K562 (cell line): ENCODE measurements at regions not wholly inside any gene's neighbourhood (a gene's known extent, or its start where the extent isn't known, plus 50 kb on each side); places are given as distances from the start of the nearest gene placed in this dataset.

ENCODE experiments used
- ATAC-seq: fragments of 200-7000 bp; cut with Tn5 transposase; 3 replicates; pipeline ENCODE4 v1.9.1; 2020; ENCODE audit warnings: moderate library complexity
- BruUV-seq: library from RNA; stranded (reverse); fragments of 400-500 nt; replicated peaks from 2 replicates; lab custom pipeline; 2021; lab: Mats Ljungman, UMichigan
- CTCF ChIA-PET: fragments of 300-600 bp; formaldehyde crosslinking; extraction: SDS; loops from one replicate; lab custom pipeline; 2021; ENCODE audit warnings: low intra/inter-chr PET ratio; lab: Yijun Ruan, JAX
- POLR2A ChIA-PET: fragments of 300-600, 350-650 bp; sonication (Branson Sonifier 250); formaldehyde crosslinking; extraction: SDS; loops from one replicate; lab custom pipeline; 2021; ENCODE audit warnings: antibody characterized with exemption, inconsistent platforms; lab: Yijun Ruan, JAX
- DNase-seq, 4 experiments: peaks; one replicate each; pipeline versions ENCODE4 v3.0.0 to v3.0.0-alpha.2; 2011 to 2018; ENCODE audit warnings: low spot score in 3 of 4, mixed read lengths in 3 of 4; ENCODE audit errors: extremely low read depth in 1 of 4
- FAIRE-seq: peaks from 2 replicates; lab custom pipeline; 2011; peaks lifted over from hg19 to GRCh38; lab: Jason Lieb, UNC
- H2AFZ ChIP-seq: 2 replicates; pipeline ENCODE4 v1.6.0; 2011; ENCODE audit warnings: low read depth, low read length, control low read depth, inconsistent platforms
- H3K27ac ChIP-seq: fragments of 200-600 bp; 3 replicates; pipeline ENCODE4 v1.8.0; 2011; ENCODE audit warnings: low read depth, mild to moderate bottlenecking, control low read depth, inconsistent platforms, low read length, moderate library complexity, mixed read lengths; ENCODE audit errors: extremely low read depth
- H3K27me3 ChIP-seq, 2 experiments: fragments of 300-600 bp in 1 of 2; 2 replicates in 1 of 2; 3 replicates in 1 of 2; pipeline versions ENCODE4 v1.6.0 to v1.8.0; 2011; ENCODE audit warnings: inconsistent platforms in 2 of 2, low read length in 2 of 2, mild to moderate bottlenecking in 1 of 2, mixed read lengths in 1 of 2, moderate library complexity in 1 of 2; ENCODE audit not compliant: control insufficient read depth in 2 of 2, insufficient read depth in 2 of 2
- H3K36me3 ChIP-seq: fragments of 300-600 bp; 3 replicates; pipeline ENCODE4 v1.8.0; 2011; ENCODE audit warnings: mild to moderate bottlenecking, low read length, inconsistent platforms; ENCODE audit not compliant: control insufficient read depth, insufficient read depth
- H3K4me1 ChIP-seq, 2 experiments: fragments of 200-600 bp in 1 of 2; replicated peaks in 1 of 2; 2 replicates in 1 of 2; 3 replicates in 1 of 2; pipeline versions ENCODE4 v1.5.1 to v1.8.0; 2011; ENCODE audit warnings: inconsistent platforms in 2 of 2, low read length in 2 of 2, mild to moderate bottlenecking in 1 of 2, mixed read lengths in 1 of 2, moderate library complexity in 1 of 2; ENCODE audit not compliant: control insufficient read depth in 2 of 2, insufficient read depth in 2 of 2
- H3K4me2 ChIP-seq: 2 replicates; pipeline ENCODE4 v1.6.1; 2011; ENCODE audit warnings: low read length, control low read depth, inconsistent platforms, mixed read lengths; ENCODE audit not compliant: insufficient read depth
- H3K4me3 ChIP-seq: fragments of 200-600 bp; sonication (generic), shearing (Covaris generic); 2 replicates; pipeline ENCODE4 v1.5.1; 2016; ENCODE audit warnings: control low read depth, inconsistent platforms
- H3K79me2 ChIP-seq: fragments of 200-600 bp; 3 replicates; pipeline ENCODE4 v1.8.0; 2011; ENCODE audit warnings: low read length, inconsistent platforms; ENCODE audit not compliant: control insufficient read depth, insufficient read depth
- H3K9ac ChIP-seq, 2 experiments: 2 replicates each; pipeline versions ENCODE4 v1.6.0 to v1.6.1; 2011; ENCODE audit warnings: low read depth in 2 of 2, low read length in 2 of 2, control low read depth in 1 of 2, inconsistent platforms in 1 of 2, mild to moderate bottlenecking in 1 of 2, mixed read lengths in 1 of 2; ENCODE audit not compliant: insufficient read depth in 1 of 2
- H3K9me1 ChIP-seq: one replicate; pipeline ENCODE4 v1.6.0; 2011; ENCODE audit warnings: inconsistent platforms, mild to moderate bottlenecking, low read length, moderate library complexity; ENCODE audit not compliant: control insufficient read depth, insufficient read depth
- H3K9me3 ChIP-seq: replicated peaks from 2 replicates; pipeline ENCODE4 v1.5.1; 2011; ENCODE audit warnings: low read depth, low read length, inconsistent platforms; ENCODE audit not compliant: control insufficient read depth, insufficient read depth
- H4K20me1 ChIP-seq: replicated peaks from 2 replicates; pipeline ENCODE4 v1.6.1; 2011; ENCODE audit warnings: low read length, inconsistent platforms, mixed read lengths; ENCODE audit not compliant: control insufficient read depth, insufficient read depth
- ADNP ChIP-seq: fragments of 200-800 bp; sonication (Bioruptor generic); IDR thresholded peaks from 2 replicates; pipeline ENCODE4 v1.6.1; 2016; ENCODE audit warnings: missing genetic modification characterization, missing compliant biosample characterization
- POLR2B ChIP-seq: fragments of 450-650 bp; IDR thresholded peaks from 2 replicates; pipeline ENCODE4 v1.6.1; 2018; ENCODE audit warnings: low read depth; ENCODE audit not compliant: partially characterized antibody
- ZNF41 ChIP-seq: fragments of 250-450 bp; sonication (Bioruptor Pico); conservative IDR thresholded peaks from 2 replicates; pipeline ENCODE4 v1.4.0; 2020; ENCODE audit warnings: mild to moderate bottlenecking
- ZZZ3 ChIP-seq: fragments of 450-650 bp; IDR thresholded peaks from 2 replicates; pipeline ENCODE4 v1.6.1; 2016; ENCODE audit warnings: antibody characterized with exemption, mild to moderate bottlenecking, moderate library complexity
- whole genome bisulfite sequencing: fragments of 100-300 bp; shearing (Covaris generic); methylation state at CpG from one replicate; pipeline ENCODE4 v1.1.6; 2016; ENCODE audit warnings: low coverage, mixed read lengths; ENCODE audit not compliant: insufficient coverage; ENCODE audit errors: missing lambda C conversion rate; 5-methylcytosine and 5-hydroxymethylcytosine counted together
- in situ Hi-C: fragments of 300-500 bp; cut with MboI; formaldehyde crosslinking; loops from 4 replicates; pipeline ENCODE4 v1.15.0; 2018; ENCODE audit warnings: inconsistent platforms, mixed read lengths
- intact Hi-C: fragments of 100-400 bp; cut with micrococcal nuclease; formaldehyde crosslinking; loops from 2 replicates; pipeline ENCODE4 v1.14.2; 2022
- TF ChIP-seq, protein P1 (sequence below): fragments of 450-650 bp; IDR thresholded peaks from 2 replicates; pipeline ENCODE4 v1.6.1; 2016; ENCODE audit warnings: mild to moderate bottlenecking, moderate library complexity
- TF ChIP-seq, protein P2 (sequence below): fragments of 450-650 bp; conservative IDR thresholded peaks from 2 replicates; pipeline ENCODE4 v1.6.1; 2016; ENCODE audit warnings: missing genetic modification characterization, low read depth, mild to moderate bottlenecking, control low read depth, missing compliant biosample characterization
- TF ChIP-seq, protein P3 (sequence below): fragments of 250-450 bp; sonication (Bioruptor Pico); IDR thresholded peaks from 2 replicates; pipeline ENCODE4 v1.4.0; 2020; ENCODE audit warnings: borderline replicate concordance

DNA sequence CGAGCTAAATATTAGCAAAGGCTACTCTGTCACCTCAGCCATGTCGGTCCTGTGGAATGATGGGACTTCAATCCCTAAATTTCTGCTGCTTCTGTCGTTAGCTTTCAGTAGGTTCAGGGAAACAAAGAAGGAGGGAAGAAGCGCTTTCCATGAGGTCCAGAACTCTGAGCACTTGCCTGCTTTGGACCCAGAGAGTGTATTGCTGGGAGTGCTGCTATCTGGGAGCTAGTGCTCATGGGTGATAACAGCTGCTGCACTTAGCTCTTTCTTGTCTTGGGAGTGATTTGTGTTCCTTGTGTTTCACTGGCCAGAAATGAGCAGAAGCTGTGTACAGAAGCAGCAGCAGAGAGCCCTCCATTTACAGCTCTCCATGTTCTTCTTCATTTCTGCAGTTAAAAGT is 369.8 kb downstream of the DIPK2A start:
- FAIRE-seq (no peak), DNase-seq (no peak), ATAC-seq (no peak)
- Histone ChIP-seq H3K4me3 (no peak overlapping the region), H3K27me3 (no peaks in the 10 kb centered on the region), H3K9me3 (no peaks in the 10 kb centered on the region), H3K4me1 (no peaks in the 10 kb centered on the region), H3K79me2 (no peaks in the 10 kb centered on the region), H3K27ac (no peak overlapping the region), H2AFZ (no peak overlapping the region), H4K20me1 (no peaks in the 10 kb centered on the region), H3K9ac (no peak overlapping the region), H3K36me3 (no peaks in the 10 kb centered on the region), H3K9me1 (no peaks in the 10 kb centered on the region), H3K4me2 (no peak overlapping the region)
- in situ Hi-C loops = no loop called here
- 2% methylated on average over 3 of the region's 4 CpGs for WGBS
- ChIA-PET CTCF (no interaction called here), POLR2A (no interaction called here)
- BruUV-seq = no TSS peak
- intact Hi-C loops = no loop called here
- TF ChIP-seq ZNF41 (CRISPR knock-in tag) (no peak), ZZZ3 (no peak), ADNP (no peak), POLR2B (no peak)
- TF ChIP-seq, protein P1, sequence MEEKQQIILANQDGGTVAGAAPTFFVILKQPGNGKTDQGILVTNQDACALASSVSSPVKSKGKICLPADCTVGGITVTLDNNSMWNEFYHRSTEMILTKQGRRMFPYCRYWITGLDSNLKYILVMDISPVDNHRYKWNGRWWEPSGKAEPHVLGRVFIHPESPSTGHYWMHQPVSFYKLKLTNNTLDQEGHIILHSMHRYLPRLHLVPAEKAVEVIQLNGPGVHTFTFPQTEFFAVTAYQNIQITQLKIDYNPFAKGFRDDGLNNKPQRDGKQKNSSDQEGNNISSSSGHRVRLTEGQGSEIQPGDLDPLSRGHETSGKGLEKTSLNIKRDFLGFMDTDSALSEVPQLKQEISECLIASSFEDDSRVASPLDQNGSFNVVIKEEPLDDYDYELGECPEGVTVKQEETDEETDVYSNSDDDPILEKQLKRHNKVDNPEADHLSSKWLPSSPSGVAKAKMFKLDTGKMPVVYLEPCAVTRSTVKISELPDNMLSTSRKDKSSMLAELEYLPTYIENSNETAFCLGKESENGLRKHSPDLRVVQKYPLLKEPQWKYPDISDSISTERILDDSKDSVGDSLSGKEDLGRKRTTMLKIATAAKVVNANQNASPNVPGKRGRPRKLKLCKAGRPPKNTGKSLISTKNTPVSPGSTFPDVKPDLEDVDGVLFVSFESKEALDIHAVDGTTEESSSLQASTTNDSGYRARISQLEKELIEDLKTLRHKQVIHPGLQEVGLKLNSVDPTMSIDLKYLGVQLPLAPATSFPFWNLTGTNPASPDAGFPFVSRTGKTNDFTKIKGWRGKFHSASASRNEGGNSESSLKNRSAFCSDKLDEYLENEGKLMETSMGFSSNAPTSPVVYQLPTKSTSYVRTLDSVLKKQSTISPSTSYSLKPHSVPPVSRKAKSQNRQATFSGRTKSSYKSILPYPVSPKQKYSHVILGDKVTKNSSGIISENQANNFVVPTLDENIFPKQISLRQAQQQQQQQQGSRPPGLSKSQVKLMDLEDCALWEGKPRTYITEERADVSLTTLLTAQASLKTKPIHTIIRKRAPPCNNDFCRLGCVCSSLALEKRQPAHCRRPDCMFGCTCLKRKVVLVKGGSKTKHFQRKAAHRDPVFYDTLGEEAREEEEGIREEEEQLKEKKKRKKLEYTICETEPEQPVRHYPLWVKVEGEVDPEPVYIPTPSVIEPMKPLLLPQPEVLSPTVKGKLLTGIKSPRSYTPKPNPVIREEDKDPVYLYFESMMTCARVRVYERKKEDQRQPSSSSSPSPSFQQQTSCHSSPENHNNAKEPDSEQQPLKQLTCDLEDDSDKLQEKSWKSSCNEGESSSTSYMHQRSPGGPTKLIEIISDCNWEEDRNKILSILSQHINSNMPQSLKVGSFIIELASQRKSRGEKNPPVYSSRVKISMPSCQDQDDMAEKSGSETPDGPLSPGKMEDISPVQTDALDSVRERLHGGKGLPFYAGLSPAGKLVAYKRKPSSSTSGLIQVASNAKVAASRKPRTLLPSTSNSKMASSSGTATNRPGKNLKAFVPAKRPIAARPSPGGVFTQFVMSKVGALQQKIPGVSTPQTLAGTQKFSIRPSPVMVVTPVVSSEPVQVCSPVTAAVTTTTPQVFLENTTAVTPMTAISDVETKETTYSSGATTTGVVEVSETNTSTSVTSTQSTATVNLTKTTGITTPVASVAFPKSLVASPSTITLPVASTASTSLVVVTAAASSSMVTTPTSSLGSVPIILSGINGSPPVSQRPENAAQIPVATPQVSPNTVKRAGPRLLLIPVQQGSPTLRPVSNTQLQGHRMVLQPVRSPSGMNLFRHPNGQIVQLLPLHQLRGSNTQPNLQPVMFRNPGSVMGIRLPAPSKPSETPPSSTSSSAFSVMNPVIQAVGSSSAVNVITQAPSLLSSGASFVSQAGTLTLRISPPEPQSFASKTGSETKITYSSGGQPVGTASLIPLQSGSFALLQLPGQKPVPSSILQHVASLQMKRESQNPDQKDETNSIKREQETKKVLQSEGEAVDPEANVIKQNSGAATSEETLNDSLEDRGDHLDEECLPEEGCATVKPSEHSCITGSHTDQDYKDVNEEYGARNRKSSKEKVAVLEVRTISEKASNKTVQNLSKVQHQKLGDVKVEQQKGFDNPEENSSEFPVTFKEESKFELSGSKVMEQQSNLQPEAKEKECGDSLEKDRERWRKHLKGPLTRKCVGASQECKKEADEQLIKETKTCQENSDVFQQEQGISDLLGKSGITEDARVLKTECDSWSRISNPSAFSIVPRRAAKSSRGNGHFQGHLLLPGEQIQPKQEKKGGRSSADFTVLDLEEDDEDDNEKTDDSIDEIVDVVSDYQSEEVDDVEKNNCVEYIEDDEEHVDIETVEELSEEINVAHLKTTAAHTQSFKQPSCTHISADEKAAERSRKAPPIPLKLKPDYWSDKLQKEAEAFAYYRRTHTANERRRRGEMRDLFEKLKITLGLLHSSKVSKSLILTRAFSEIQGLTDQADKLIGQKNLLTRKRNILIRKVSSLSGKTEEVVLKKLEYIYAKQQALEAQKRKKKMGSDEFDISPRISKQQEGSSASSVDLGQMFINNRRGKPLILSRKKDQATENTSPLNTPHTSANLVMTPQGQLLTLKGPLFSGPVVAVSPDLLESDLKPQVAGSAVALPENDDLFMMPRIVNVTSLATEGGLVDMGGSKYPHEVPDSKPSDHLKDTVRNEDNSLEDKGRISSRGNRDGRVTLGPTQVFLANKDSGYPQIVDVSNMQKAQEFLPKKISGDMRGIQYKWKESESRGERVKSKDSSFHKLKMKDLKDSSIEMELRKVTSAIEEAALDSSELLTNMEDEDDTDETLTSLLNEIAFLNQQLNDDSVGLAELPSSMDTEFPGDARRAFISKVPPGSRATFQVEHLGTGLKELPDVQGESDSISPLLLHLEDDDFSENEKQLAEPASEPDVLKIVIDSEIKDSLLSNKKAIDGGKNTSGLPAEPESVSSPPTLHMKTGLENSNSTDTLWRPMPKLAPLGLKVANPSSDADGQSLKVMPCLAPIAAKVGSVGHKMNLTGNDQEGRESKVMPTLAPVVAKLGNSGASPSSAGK = no peak
- TF ChIP-seq, protein P2, sequence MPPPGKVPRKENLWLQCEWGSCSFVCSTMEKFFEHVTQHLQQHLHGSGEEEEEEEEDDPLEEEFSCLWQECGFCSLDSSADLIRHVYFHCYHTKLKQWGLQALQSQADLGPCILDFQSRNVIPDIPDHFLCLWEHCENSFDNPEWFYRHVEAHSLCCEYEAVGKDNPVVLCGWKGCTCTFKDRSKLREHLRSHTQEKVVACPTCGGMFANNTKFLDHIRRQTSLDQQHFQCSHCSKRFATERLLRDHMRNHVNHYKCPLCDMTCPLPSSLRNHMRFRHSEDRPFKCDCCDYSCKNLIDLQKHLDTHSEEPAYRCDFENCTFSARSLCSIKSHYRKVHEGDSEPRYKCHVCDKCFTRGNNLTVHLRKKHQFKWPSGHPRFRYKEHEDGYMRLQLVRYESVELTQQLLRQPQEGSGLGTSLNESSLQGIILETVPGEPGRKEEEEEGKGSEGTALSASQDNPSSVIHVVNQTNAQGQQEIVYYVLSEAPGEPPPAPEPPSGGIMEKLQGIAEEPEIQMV (tag) = no peak
- TF ChIP-seq, protein P3, sequence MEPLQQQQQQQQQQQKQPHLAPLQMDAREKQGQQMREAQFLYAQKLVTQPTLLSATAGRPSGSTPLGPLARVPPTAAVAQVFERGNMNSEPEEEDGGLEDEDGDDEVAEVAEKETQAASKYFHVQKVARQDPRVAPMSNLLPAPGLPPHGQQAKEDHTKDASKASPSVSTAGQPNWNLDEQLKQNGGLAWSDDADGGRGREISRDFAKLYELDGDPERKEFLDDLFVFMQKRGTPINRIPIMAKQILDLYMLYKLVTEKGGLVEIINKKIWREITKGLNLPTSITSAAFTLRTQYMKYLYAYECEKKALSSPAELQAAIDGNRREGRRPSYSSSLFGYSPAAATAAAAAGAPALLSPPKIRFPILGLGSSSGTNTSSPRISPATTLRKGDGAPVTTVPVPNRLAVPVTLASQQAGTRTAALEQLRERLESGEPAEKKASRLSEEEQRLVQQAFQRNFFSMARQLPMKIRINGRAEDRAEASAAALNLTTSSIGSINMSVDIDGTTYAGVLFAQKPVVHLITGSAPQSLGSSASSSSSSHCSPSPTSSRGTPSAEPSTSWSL (CRISPR knock-in tag) = no peak
